ENCODE measurements at regions not wholly inside any gene's neighbourhood (a gene's known extent, or its start where the extent isn't known, plus 50 kb on each side); places are given as distances from the start of the nearest gene placed in this dataset.

DNA sequence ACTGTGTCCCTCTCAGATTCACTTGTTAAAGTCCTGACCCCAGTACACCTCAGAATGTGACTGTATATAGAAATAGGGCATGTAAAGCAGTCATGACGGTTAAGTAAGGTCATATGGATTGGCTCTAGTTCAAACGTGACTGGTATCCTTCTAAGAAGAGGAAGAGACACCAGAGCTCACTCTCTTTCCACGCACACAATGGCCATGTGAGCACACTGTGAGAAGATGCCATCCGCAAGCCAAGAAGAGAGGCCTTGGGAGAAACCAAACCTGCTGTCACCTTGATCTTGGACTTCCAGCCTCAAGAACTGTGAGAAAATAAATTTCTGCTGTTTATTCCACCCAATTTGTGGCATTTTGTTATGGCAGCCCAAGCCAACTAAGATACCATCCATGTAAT is 56.8 kb upstream of the IRF2BP2 start:
- in situ Hi-C loops (cut with HindIII; ENCODE audit: low pct_unique_long_range_greater_than_20kb, low sequenced_read_pairs) (no loop called here), intact Hi-C loops (cut with micrococcal nuclease; ENCODE audit: unreplicated experiment) (no loop called here)
- Histone ChIP-seq H3K36me3 (ENCODE audit: control insufficient read depth, insufficient read depth, low read length) (no peaks in the 10 kb centered on the region), H3K27ac (ENCODE audit: low read length) (peak overlapping the region; percentile 55; the same call in 1 of the 2 replicates), H3K27me3 (ENCODE audit: control insufficient read depth, insufficient read depth, low read length) (no peaks in the 10 kb centered on the region), H3K4me3 (ENCODE audit: low read depth in 2 of 2, low read length in 2 of 2) (no peak overlapping the region), H3K4me1 (ENCODE audit: control insufficient read depth, insufficient read depth, low read length) (no peaks in the 10 kb centered on the region), H3K9me3 (ENCODE audit: control insufficient read depth, insufficient read depth, low read depth, low read length) (peaks cover 21% of the 10 kb centered on the region; the same call in 1 of the 2 replicates)
- no peak for TF ChIP-seq SIN3A (IDR thresholded peaks at IDR 0.05; ENCODE audit: borderline replicate concordance, insufficient read depth, low read depth, low read length)
- TF ChIP-seq, protein P1, sequence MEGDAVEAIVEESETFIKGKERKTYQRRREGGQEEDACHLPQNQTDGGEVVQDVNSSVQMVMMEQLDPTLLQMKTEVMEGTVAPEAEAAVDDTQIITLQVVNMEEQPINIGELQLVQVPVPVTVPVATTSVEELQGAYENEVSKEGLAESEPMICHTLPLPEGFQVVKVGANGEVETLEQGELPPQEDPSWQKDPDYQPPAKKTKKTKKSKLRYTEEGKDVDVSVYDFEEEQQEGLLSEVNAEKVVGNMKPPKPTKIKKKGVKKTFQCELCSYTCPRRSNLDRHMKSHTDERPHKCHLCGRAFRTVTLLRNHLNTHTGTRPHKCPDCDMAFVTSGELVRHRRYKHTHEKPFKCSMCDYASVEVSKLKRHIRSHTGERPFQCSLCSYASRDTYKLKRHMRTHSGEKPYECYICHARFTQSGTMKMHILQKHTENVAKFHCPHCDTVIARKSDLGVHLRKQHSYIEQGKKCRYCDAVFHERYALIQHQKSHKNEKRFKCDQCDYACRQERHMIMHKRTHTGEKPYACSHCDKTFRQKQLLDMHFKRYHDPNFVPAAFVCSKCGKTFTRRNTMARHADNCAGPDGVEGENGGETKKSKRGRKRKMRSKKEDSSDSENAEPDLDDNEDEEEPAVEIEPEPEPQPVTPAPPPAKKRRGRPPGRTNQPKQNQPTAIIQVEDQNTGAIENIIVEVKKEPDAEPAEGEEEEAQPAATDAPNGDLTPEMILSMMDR (IDR thresholded peaks at IDR 0.05), result no peak
- TF ChIP-seq POLR2AphosphoS5 (IDR thresholded peaks at IDR 0.05; ENCODE audit: low read depth, low read length), result no peak
- TF ChIP-seq, protein P2, sequence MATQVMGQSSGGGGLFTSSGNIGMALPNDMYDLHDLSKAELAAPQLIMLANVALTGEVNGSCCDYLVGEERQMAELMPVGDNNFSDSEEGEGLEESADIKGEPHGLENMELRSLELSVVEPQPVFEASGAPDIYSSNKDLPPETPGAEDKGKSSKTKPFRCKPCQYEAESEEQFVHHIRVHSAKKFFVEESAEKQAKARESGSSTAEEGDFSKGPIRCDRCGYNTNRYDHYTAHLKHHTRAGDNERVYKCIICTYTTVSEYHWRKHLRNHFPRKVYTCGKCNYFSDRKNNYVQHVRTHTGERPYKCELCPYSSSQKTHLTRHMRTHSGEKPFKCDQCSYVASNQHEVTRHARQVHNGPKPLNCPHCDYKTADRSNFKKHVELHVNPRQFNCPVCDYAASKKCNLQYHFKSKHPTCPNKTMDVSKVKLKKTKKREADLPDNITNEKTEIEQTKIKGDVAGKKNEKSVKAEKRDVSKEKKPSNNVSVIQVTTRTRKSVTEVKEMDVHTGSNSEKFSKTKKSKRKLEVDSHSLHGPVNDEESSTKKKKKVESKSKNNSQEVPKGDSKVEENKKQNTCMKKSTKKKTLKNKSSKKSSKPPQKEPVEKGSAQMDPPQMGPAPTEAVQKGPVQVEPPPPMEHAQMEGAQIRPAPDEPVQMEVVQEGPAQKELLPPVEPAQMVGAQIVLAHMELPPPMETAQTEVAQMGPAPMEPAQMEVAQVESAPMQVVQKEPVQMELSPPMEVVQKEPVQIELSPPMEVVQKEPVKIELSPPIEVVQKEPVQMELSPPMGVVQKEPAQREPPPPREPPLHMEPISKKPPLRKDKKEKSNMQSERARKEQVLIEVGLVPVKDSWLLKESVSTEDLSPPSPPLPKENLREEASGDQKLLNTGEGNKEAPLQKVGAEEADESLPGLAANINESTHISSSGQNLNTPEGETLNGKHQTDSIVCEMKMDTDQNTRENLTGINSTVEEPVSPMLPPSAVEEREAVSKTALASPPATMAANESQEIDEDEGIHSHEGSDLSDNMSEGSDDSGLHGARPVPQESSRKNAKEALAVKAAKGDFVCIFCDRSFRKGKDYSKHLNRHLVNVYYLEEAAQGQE (IDR thresholded peaks at IDR 0.05; ENCODE audit: insufficient read depth in 1 of 2, low read depth in 2 of 2, low read length in 1 of 2), result no peak
- no peak for TF ChIP-seq TCF7L2 (IDR thresholded peaks at IDR 0.05; ENCODE audit: low read depth, low read length)
- no TSS peak for BruUV-seq (replicated peaks)
- ChIA-PET POLR2A (no interaction called here), CTCF (no interaction called here)
- no peak for DNase-seq (ENCODE audit: low read depth, low spot score)
- ATAC-seq, result no peak

DNA sequence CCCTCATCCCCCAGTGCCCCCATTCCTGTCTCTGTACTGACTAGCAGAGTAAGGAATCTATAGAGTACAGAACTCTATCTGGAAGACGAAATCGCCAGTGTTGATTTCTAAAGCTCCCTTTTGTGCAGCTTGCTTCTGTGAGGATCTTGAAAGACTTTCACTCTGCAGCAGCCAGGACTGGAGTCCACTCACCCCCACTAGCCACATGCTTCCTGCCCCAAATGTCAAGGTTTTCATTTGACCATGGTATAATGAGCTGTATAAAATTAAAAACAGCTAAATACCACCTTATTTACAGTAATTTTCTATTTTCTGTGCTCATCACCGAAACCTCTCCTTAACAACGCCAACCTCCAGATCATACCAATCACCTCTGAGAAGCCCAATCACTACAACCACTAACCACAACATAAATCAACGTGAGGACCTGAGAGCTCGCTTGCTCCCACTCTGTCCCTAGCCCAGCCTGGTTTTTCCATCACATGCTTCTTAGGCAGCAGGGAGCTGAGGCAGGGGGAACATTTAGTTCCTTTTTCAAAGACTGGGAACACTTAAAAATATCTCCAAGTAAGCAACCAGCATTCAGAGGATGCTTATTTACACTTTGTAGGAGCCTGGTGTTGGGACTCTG is 56.1 kb upstream of the IRF2BP2 start:
- peak overlapping the region; percentile 55 for H3K27ac ChIP-seq (ENCODE audit: low read length)
- no peaks in the 10 kb centered on the region for H3K36me3 ChIP-seq (ENCODE audit: control insufficient read depth, insufficient read depth, low read length)
- H3K4me1 ChIP-seq (ENCODE audit: control insufficient read depth, insufficient read depth, low read length), result 0 out of 2 replicates have a peak, but pooled peaks cover 3% of the 10 kb centered on the region
- DNase-seq (ENCODE audit: low read depth, low spot score) (no peak), ATAC-seq (no peak)
- BruUV-seq (replicated peaks), result no TSS peak
- POLR2A ChIA-PET, result no interaction called here
- no peaks in the 10 kb centered on the region for H3K27me3 ChIP-seq (ENCODE audit: control insufficient read depth, insufficient read depth, low read length)
- H3K9me3 ChIP-seq (ENCODE audit: control insufficient read depth, insufficient read depth, low read depth, low read length), result peaks cover 21% of the 10 kb centered on the region; the same call in 1 of the 2 replicates
- TF ChIP-seq TCF7L2 (IDR thresholded peaks at IDR 0.05; ENCODE audit: low read depth, low read length), result no peak
- TF ChIP-seq SIN3A (IDR thresholded peaks at IDR 0.05; ENCODE audit: borderline replicate concordance, insufficient read depth, low read depth, low read length), result no peak
- TF ChIP-seq, protein P2 (IDR thresholded peaks at IDR 0.05; ENCODE audit: insufficient read depth in 1 of 2, low read depth in 2 of 2, low read length in 1 of 2), result no peak
- TF ChIP-seq, protein P1 (IDR thresholded peaks at IDR 0.05), result no peak
- no peak for TF ChIP-seq POLR2AphosphoS5 (IDR thresholded peaks at IDR 0.05; ENCODE audit: low read depth, low read length)
- H3K4me3 ChIP-seq (ENCODE audit: low read depth in 2 of 2, low read length in 2 of 2), result no peak overlapping the region
- intact Hi-C loops (cut with micrococcal nuclease; ENCODE audit: unreplicated experiment) (no loop called here), in situ Hi-C loops (cut with HindIII; ENCODE audit: low pct_unique_long_range_greater_than_20kb, low sequenced_read_pairs) (no loop called here)
- CTCF ChIA-PET, result interaction anchor here (0.7 kb wide), 1 partner anchor 223 kb away, joined by 3 read pairs; no protein-coding TSS in a partner anchor

All from Panc1 (cell line).